NCI-H748 (cell line): ENCODE measurements at regions not wholly inside any gene's neighbourhood (a gene's known extent, or its start where the extent isn't known, plus 50 kb on each side); places are given as distances from the start of the nearest gene placed in this dataset.
"Not testable (repeated sequence)": the region's sequence is repeated elsewhere in the genome, so short reads cannot be mapped to it uniquely, and the experiment has no call there.

Experiments used
- DNase-seq: peaks from one replicate; lab custom pipeline; 2025; ENCODE audit not compliant: unreplicated experiment; lab: John Stamatoyannopoulos, UW

- DNase-seq = no peak
Measured at GRCh38 chr19:14328406-14328805, 52.8 kb upstream of the ADGRE5 start.

GRCh38 chr19:14327061-14327460, 54.2 kb upstream of the ADGRE5 start:
- not testable (repeated sequence) for DNase-seq

GRCh38 chr19:14325863-14326262, 55.4 kb upstream of the ADGRE5 start:
- DNase-seq = no peak

- no peak for DNase-seq
Measured at GRCh38 chr19:14325134-14325533, 56.1 kb upstream of the ADGRE5 start.

- DNase-seq = no peak
Measured at GRCh38 chr19:14322889-14323463, 58.3 kb upstream of the ADGRE5 start.

GRCh38 chr19:14320253-14320652, 61.0 kb upstream of the ADGRE5 start:
- no peak for DNase-seq

- DNase-seq = not testable (repeated sequence)
Measured at GRCh38 chr19:14319720-14320119, 61.5 kb upstream of the ADGRE5 start.

- no peak for DNase-seq
Measured at GRCh38 chr19:14318873-14319272, 62.4 kb upstream of the ADGRE5 start.

- no peak for DNase-seq
Measured at GRCh38 chr19:14317157-14317556, 64.1 kb upstream of the ADGRE5 start.

- no peak for DNase-seq
Measured at GRCh38 chr19:14315433-14315832, 65.8 kb upstream of the ADGRE5 start.

GRCh38 chr19:14310055-14310454, 71.2 kb upstream of the ADGRE5 start:
- no peak for DNase-seq

- no peak for DNase-seq
Measured at GRCh38 chr19:14305706-14306105, 75.5 kb upstream of the ADGRE5 start.

GRCh38 chr19:14301150-14301549, 80.1 kb upstream of the ADGRE5 start:
- no peak for DNase-seq

- peak; percentile 61 for DNase-seq
Measured at GRCh38 chr19:14300303-14300702, 80.9 kb upstream of the ADGRE5 start.

GRCh38 chr19:14299224-14299827, 81.9 kb upstream of the ADGRE5 start:
- DNase-seq = not testable (repeated sequence)

- DNase-seq = not testable (repeated sequence)
Measured at GRCh38 chr19:14297883-14298576, 83.2 kb upstream of the ADGRE5 start.

GRCh38 chr19:14294974-14295373, 86.3 kb upstream of the ADGRE5 start:
- DNase-seq = not testable (repeated sequence)

GRCh38 chr19:14293816-14294170, 87.5 kb upstream of the ADGRE5 start:
- DNase-seq = not testable (repeated sequence)

GRCh38 chr19:14293101-14293815, 87.3 kb upstream of the ADGRL1 start:
- DNase-seq = not testable (repeated sequence)

- not testable (repeated sequence) for DNase-seq
Measured at GRCh38 chr19:14289810-14290209, 83.8 kb upstream of the ADGRL1 start.

- DNase-seq = not testable (repeated sequence)
Measured at GRCh38 chr19:14287837-14288236, 81.9 kb upstream of the ADGRL1 start.

GRCh38 chr19:14286594-14286993, 80.6 kb upstream of the ADGRL1 start:
- DNase-seq = not testable (repeated sequence)
